Vagina (tissue), 2 donors: ENCODE measurements at regions not wholly inside any gene's neighbourhood (a gene's known extent, or its start where the extent isn't known, plus 50 kb on each side); places are given as distances from the start of the nearest gene placed in this dataset.

Experiments
- DNase-seq, 2 donors: peaks; one replicate each; pipeline ENCODE4 v3.0.0-alpha.2; 2017; ENCODE audit errors: extremely low spot score in 2 of 2
- H3K27ac ChIP-seq: fragments of 200-600 bp; sonication (generic); one replicate; pipeline ENCODE4 v1.5.1; 2019
- H3K27me3 ChIP-seq: fragments of 200-600 bp; sonication (generic); one replicate; pipeline ENCODE4 v1.5.1; 2019
- H3K36me3 ChIP-seq, 2 donors: fragments of 200-600 bp; sonication (generic); one replicate each; pipeline ENCODE4 v1.5.1; 2017 to 2019
- H3K4me1 ChIP-seq: fragments of 200-600 bp; sonication (generic); one replicate; pipeline ENCODE4 v1.5.1; 2019
- H3K4me3 ChIP-seq, 2 donors: fragments of 200-600 bp; sonication (generic); 1 replicate in 1 of 2; 2 replicates in 1 of 2; pipeline ENCODE4 v1.5.1; 2016 to 2019
- H3K9me3 ChIP-seq: fragments of 200-600 bp; sonication (generic); one replicate; pipeline ENCODE4 v1.5.1; 2019
- POLR2A ChIP-seq, 2 donors: fragments of 450-650 bp; IDR thresholded peaks; one replicate each; pipeline ENCODE4 v1.6.1; 2017; ENCODE audit warnings: antibody characterized with exemption in 2 of 2, mild to moderate bottlenecking in 2 of 2, moderate library complexity in 2 of 2
- POLR2AphosphoS5 ChIP-seq, 2 donors: sonication (generic); formaldehyde crosslinking; IDR thresholded peaks; one replicate each; pipeline ENCODE4 v1.9.0; 2017; ENCODE audit warnings: antibody characterized with exemption in 2 of 2, mild to moderate bottlenecking in 2 of 2, low read depth in 1 of 2; ENCODE audit not compliant: insufficient read depth in 1 of 2
- intact Hi-C: fragments of 100-400 bp; cut with DNase I; formaldehyde crosslinking; loops from one replicate; pipeline ENCODE4 v1.15.1; 2023
- TF ChIP-seq, protein P1 (sequence below), 3 experiments: fragments of 450-650 bp in 2 of 3; fragments of 200-600 bp in 1 of 3; sonication (generic) in 1 of 3; IDR thresholded peaks; one replicate each; pipeline ENCODE4 v1.5.1; 2017 to 2019; ENCODE audit warnings: antibody characterized with exemption in 3 of 3, mild to moderate bottlenecking in 2 of 3, moderate library complexity in 2 of 3

DNA sequence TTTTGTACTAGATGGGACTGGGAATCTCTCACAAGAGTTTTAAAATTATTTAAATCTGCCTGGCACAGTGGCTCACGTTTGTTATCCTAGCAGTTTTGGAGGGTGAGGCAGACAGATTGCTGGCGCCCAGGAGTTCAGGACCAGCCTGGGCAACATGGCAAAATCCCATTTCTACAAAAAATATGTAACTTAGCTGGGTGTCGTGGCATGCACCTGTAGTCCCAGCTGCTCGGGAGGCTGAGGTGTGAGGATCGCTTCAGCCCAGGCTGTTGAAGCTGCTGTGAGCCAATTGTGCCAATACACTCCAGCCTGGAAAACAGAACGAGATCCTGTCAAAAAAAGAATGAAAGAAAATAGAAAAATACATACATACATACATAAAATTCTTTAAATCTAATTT is 685.7 kb upstream of the PIK3C3 start:
- TF ChIP-seq POLR2AphosphoS5 (IDR thresholded peaks at IDR 0.05; ENCODE audit: insufficient read depth in 1 of 2, low read depth in 1 of 2), result no peak
- TF ChIP-seq, protein P1, sequence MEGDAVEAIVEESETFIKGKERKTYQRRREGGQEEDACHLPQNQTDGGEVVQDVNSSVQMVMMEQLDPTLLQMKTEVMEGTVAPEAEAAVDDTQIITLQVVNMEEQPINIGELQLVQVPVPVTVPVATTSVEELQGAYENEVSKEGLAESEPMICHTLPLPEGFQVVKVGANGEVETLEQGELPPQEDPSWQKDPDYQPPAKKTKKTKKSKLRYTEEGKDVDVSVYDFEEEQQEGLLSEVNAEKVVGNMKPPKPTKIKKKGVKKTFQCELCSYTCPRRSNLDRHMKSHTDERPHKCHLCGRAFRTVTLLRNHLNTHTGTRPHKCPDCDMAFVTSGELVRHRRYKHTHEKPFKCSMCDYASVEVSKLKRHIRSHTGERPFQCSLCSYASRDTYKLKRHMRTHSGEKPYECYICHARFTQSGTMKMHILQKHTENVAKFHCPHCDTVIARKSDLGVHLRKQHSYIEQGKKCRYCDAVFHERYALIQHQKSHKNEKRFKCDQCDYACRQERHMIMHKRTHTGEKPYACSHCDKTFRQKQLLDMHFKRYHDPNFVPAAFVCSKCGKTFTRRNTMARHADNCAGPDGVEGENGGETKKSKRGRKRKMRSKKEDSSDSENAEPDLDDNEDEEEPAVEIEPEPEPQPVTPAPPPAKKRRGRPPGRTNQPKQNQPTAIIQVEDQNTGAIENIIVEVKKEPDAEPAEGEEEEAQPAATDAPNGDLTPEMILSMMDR (IDR thresholded peaks at IDR 0.05), result no peak
- no peak for TF ChIP-seq POLR2A (IDR thresholded peaks at IDR 0.05)
- no peaks in the 10 kb centered on the region for H3K9me3 ChIP-seq
- no peak for DNase-seq
- H3K36me3 ChIP-seq, result no peaks in the 10 kb centered on the region
- H3K4me1 ChIP-seq, result no peaks in the 10 kb centered on the region
- no peak overlapping the region for H3K4me3 ChIP-seq
- H3K27ac ChIP-seq, result no peak overlapping the region
- intact Hi-C loops, result no loop called here
- no peaks in the 10 kb centered on the region for H3K27me3 ChIP-seq

DNA sequence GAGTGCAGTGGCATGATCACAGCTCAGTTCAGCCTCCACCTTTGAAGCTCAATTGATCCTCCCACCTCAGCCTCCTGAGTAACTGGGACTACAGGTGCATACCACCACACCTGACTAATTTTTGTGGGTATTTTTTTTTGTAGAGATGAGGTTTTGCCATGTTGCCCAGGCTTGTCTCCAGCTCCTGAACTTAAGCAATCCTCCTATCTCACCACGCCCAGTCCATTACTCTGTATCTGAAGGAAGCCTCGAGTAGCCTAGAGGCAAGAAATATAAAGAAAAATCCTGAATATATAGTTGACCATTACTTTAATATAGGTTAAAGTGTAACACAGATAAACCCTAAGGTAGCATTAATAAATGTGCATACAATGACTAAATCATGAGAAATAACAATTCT is 686.8 kb upstream of the PIK3C3 start:
- TF ChIP-seq POLR2AphosphoS5 (IDR thresholded peaks at IDR 0.05; ENCODE audit: insufficient read depth in 1 of 2, low read depth in 1 of 2), result no peak
- TF ChIP-seq, protein P1 (IDR thresholded peaks at IDR 0.05), result no peak
- TF ChIP-seq POLR2A (IDR thresholded peaks at IDR 0.05), result no peak
- Histone ChIP-seq H3K36me3 (no peaks in the 10 kb centered on the region), H3K27ac (no peak overlapping the region), H3K4me1 (no peaks in the 10 kb centered on the region), H3K27me3 (no peaks in the 10 kb centered on the region), H3K4me3 (no peak overlapping the region), H3K9me3 (no peaks in the 10 kb centered on the region)
- no peak for DNase-seq
- intact Hi-C loops, result no loop called here

DNA sequence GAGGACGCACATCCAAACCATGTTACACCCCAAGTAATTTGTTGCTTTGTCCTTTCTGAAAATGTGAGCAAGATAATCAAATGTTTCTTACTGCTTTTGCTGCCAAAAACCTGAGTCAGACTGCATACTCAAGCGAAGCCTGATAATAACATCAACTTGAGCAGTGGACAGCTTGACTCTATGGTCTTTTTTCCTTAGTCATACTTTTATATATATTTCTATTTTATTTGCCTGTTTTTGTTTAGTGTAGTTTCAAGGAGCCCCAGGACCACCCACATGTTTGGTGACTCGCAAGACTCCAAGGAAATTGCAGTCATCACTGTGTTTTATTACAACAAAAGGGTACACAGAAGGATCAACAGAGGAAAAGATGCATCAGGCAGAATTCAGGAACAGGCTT is 688.4 kb upstream of the PIK3C3 start:
- Histone ChIP-seq H3K4me3 (no peak overlapping the region), H3K27me3 (no peaks in the 10 kb centered on the region), H3K4me1 (no peaks in the 10 kb centered on the region), H3K36me3 (no peaks in the 10 kb centered on the region), H3K9me3 (no peaks in the 10 kb centered on the region), H3K27ac (no peak overlapping the region)
- DNase-seq, result no peak
- TF ChIP-seq, protein P1 (IDR thresholded peaks at IDR 0.05), result no peak
- no peak for TF ChIP-seq POLR2AphosphoS5 (IDR thresholded peaks at IDR 0.05; ENCODE audit: insufficient read depth in 1 of 2, low read depth in 1 of 2)
- intact Hi-C loops, result no loop called here

DNA sequence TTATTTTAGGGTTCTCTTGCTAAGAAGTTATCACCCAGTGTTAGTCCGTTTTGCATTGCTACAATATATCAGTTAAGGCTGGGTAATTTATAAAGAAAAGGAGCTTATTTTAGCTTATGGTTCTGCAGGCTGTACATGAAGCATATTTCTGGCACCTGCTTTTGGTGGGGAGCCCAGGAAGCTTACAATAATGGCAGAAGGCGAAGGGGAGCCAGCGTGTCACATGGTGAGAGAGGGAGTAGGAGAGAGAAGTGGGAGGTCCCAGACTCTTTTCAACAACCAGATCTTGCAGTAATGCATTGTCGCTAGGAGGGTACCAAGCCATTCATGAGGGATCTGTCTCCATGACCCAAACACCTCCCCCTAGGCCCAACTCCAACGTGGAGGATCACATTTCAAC is 688.8 kb upstream of the PIK3C3 start:
- no peaks in the 10 kb centered on the region for H3K4me1 ChIP-seq

DNA sequence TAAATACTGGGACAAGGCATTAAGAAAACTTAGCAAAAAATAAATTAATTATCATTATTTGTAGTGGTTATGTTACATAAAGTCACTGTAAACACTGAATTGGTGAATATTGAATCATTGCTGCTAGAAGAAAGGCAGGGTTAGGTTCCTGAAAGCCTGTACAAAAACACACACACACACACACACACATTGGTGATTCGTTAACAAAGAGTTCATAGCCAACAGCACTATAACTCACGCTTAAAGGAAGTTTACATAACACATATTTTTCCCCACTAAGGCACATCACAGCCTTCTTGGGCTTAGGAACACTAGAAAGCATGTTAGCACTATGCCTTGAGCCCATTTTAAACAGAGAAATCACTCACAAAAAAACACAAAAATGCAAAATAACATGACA is 690.0 kb upstream of the PIK3C3 start:
- intact Hi-C loops, result no loop called here
- no peak overlapping the region for H3K27ac ChIP-seq
- TF ChIP-seq, protein P1 (IDR thresholded peaks at IDR 0.05), result no peak
- no peak for TF ChIP-seq POLR2A (IDR thresholded peaks at IDR 0.05)
- TF ChIP-seq POLR2AphosphoS5 (IDR thresholded peaks at IDR 0.05; ENCODE audit: insufficient read depth in 1 of 2, low read depth in 1 of 2), result no peak

More for the DNA sequence above, 688.8 kb upstream of the PIK3C3 start:
- TF ChIP-seq POLR2AphosphoS5 (IDR thresholded peaks at IDR 0.05; ENCODE audit: insufficient read depth in 1 of 2, low read depth in 1 of 2) (no peak), POLR2A (IDR thresholded peaks at IDR 0.05) (no peak)
- TF ChIP-seq, protein P1 (IDR thresholded peaks at IDR 0.05), result no peak
- no peak overlapping the region for H3K27ac ChIP-seq
- no peaks in the 10 kb centered on the region for H3K36me3 ChIP-seq
- H3K9me3 ChIP-seq, result no peaks in the 10 kb centered on the region
- H3K4me3 ChIP-seq, result no peak overlapping the region
- no peak for DNase-seq
- H3K27me3 ChIP-seq, result no peaks in the 10 kb centered on the region
- intact Hi-C loops, result no loop called here

More for the DNA sequence above, 690.0 kb upstream of the PIK3C3 start:
- no peak for DNase-seq
- Histone ChIP-seq H3K9me3 (no peaks in the 10 kb centered on the region), H3K4me3 (no peak overlapping the region), H3K36me3 (no peaks in the 10 kb centered on the region), H3K27me3 (no peaks in the 10 kb centered on the region), H3K4me1 (no peaks in the 10 kb centered on the region)
